Fibroblast of skin of left quadriceps (primary cell): ENCODE measurements at regions not wholly inside any gene's neighbourhood (a gene's known extent, or its start where the extent isn't known, plus 50 kb on each side); places are given as distances from the start of the nearest gene placed in this dataset.
"Not testable (repeated sequence)": the region's sequence is repeated elsewhere in the genome, so short reads cannot be mapped to it uniquely, and the experiment has no call there.

Experiments
- DNase-seq, 2 experiments: peaks; one replicate each; pipeline ENCODE4 v3.0.0-alpha.2; 2013; ENCODE audit warnings: low read depth in 2 of 2

GRCh38 chr12:131213896-131214442 is 260.3 kb downstream of the ADGRD1 start:
- no peak for DNase-seq

- not testable (repeated sequence) for DNase-seq
These were observed 261.2 kb downstream of the ADGRD1 start for GRCh38 chr12:131214936-131215335.

GRCh38 chr12:131216587-131216986 is 262.9 kb downstream of the ADGRD1 start:
- DNase-seq = not testable (repeated sequence)

- DNase-seq = no peak
These were observed 263.4 kb downstream of the ADGRD1 start for GRCh38 chr12:131217024-131217586.

GRCh38 chr12:131218026-131218922 is 264.6 kb downstream of the ADGRD1 start:
- DNase-seq = no peak

- DNase-seq = no peak
These were observed 265.4 kb downstream of the ADGRD1 start for GRCh38 chr12:131218923-131219669.

- DNase-seq = no peak
These were observed 266.1 kb downstream of the ADGRD1 start for GRCh38 chr12:131219670-131220330.

- no peak for DNase-seq
These were observed 266.6 kb downstream of the ADGRD1 start for GRCh38 chr12:131220331-131220685.

- no peak for DNase-seq
These were observed 267.6 kb downstream of the ADGRD1 start for GRCh38 chr12:131221061-131221956.

- no peak for DNase-seq
These were observed 268.2 kb downstream of the ADGRD1 start for GRCh38 chr12:131221957-131222328.

- DNase-seq = no peak
These were observed 268.8 kb downstream of the ADGRD1 start for GRCh38 chr12:131222329-131223139.

- no peak for DNase-seq
These were observed 269.6 kb downstream of the ADGRD1 start for GRCh38 chr12:131223171-131223761.

GRCh38 chr12:131223791-131224225 is 270.1 kb downstream of the ADGRD1 start:
- DNase-seq = no peak

- not testable (repeated sequence) for DNase-seq
These were observed 270.7 kb downstream of the ADGRD1 start for GRCh38 chr12:131224226-131225065.

GRCh38 chr12:131225066-131225380 is 271.3 kb downstream of the ADGRD1 start:
- DNase-seq = not testable (repeated sequence)

GRCh38 chr12:131226345-131227265 is 272.9 kb downstream of the ADGRD1 start:
- no peak for DNase-seq

- DNase-seq = not testable (repeated sequence)
These were observed 273.9 kb downstream of the ADGRD1 start for GRCh38 chr12:131227641-131228040.

- DNase-seq = not testable (repeated sequence)
These were observed 275.3 kb downstream of the ADGRD1 start for GRCh38 chr12:131229079-131229425.
